ENCODE measurements at regions not wholly inside any gene's neighbourhood (a gene's known extent, or its start where the extent isn't known, plus 50 kb on each side); places are given as distances from the start of the nearest gene placed in this dataset.

GRCh38 chr16:55154956-55155355 is 169.0 kb upstream of the IRX6 start:
- Mint-ChIP-seq H3K27me3 (peaks cover 9 to 20% (median 15%) of the 10 kb centered on the region in 3 donors), H3K4me1 (peaks cover 0 to 3% (median 0%) of the 10 kb centered on the region in 3 donors), H3K4me3 (no peak overlapping the region), H3K27ac (no peak overlapping the region), H3K9me3 (peaks cover 0 to 23% (median 0%) of the 10 kb centered on the region in 7 donors), H3K36me3 (no peaks in the 10 kb centered on the region)
- no peak for DNase-seq
- no peak for ATAC-seq (ENCODE audit: low read depth in 2 of 2)

GRCh38 chr16:55155815-55156214 is 168.2 kb upstream of the IRX6 start:
- Mint-ChIP-seq H3K27me3 (peaks cover 9 to 20% (median 15%) of the 10 kb centered on the region in 3 donors), H3K27ac (no peak overlapping the region), H3K9me3 (peaks cover 0 to 23% (median 0%) of the 10 kb centered on the region in 7 donors), H3K4me1 (peaks cover 0 to 3% (median 0%) of the 10 kb centered on the region in 3 donors), H3K36me3 (no peaks in the 10 kb centered on the region), H3K4me3 (no peak overlapping the region)
- ATAC-seq (ENCODE audit: low read depth in 2 of 2) (no peak), DNase-seq (no peak)

- H3K27me3 Mint-ChIP-seq = peaks cover 0 to 8% (median 0%) of the 10 kb centered on the region in 3 donors
- H3K4me1 Mint-ChIP-seq = no peaks in the 10 kb centered on the region
- no peaks in the 10 kb centered on the region for H3K36me3 Mint-ChIP-seq
- peaks cover 0 to 5% (median 0%) of the 10 kb centered on the region in 7 donors for H3K9me3 Mint-ChIP-seq
- H3K4me3 Mint-ChIP-seq = no peak overlapping the region
- no peak overlapping the region for H3K27ac Mint-ChIP-seq
- DNase-seq (no peak), ATAC-seq (ENCODE audit: low read depth in 2 of 2) (no peak)
Measured at GRCh38 chr16:55169780-55170179, 154.2 kb upstream of the IRX6 start.

- Mint-ChIP-seq H3K9me3 (peaks cover 0 to 8% (median 0%) of the 10 kb centered on the region in 7 donors), H3K27me3 (peaks cover 0 to 4% (median 0%) of the 10 kb centered on the region in 3 donors), H3K4me3 (no peak overlapping the region), H3K4me1 (no peaks in the 10 kb centered on the region), H3K27ac (no peak overlapping the region), H3K36me3 (no peaks in the 10 kb centered on the region)
- DNase-seq (no peak), ATAC-seq (ENCODE audit: low read depth in 2 of 2) (no peak)
Measured at GRCh38 chr16:55171241-55171640, 152.8 kb upstream of the IRX6 start.

- no peak overlapping the region for H3K4me3 Mint-ChIP-seq
- no peak overlapping the region for H3K27ac Mint-ChIP-seq
- DNase-seq = no peak
- H3K36me3 Mint-ChIP-seq = no peaks in the 10 kb centered on the region
- no peaks in the 10 kb centered on the region for H3K27me3 Mint-ChIP-seq
- H3K9me3 Mint-ChIP-seq = peaks cover 0 to 13% (median 2%) of the 10 kb centered on the region in 7 donors
- H3K4me1 Mint-ChIP-seq = no peaks in the 10 kb centered on the region
- ATAC-seq (ENCODE audit: low read depth in 2 of 2) = no peak
Measured at GRCh38 chr16:55175389-55175788, 148.6 kb upstream of the IRX6 start.

GRCh38 chr16:55176901-55177300 is 147.1 kb upstream of the IRX6 start:
- DNase-seq (no peak), ATAC-seq (ENCODE audit: low read depth in 2 of 2) (no peak)
- Mint-ChIP-seq H3K4me1 (no peaks in the 10 kb centered on the region), H3K27me3 (no peaks in the 10 kb centered on the region), H3K36me3 (no peaks in the 10 kb centered on the region), H3K9me3 (peaks cover 0 to 13% (median 2%) of the 10 kb centered on the region in 7 donors), H3K27ac (peak overlapping the region in 1 of 6 donors; percentile 60), H3K4me3 (no peak overlapping the region)

GRCh38 chr16:55179411-55179810 is 144.6 kb upstream of the IRX6 start:
- Mint-ChIP-seq H3K27ac (no peak overlapping the region), H3K4me1 (no peaks in the 10 kb centered on the region), H3K4me3 (no peak overlapping the region), H3K27me3 (peaks cover 3 to 11% (median 6%) of the 10 kb centered on the region in 3 donors), H3K9me3 (peaks cover 0 to 9% (median 2%) of the 10 kb centered on the region in 7 donors), H3K36me3 (no peaks in the 10 kb centered on the region)
- DNase-seq = no peak
- ATAC-seq (ENCODE audit: low read depth in 2 of 2) = no peak

- H3K4me3 Mint-ChIP-seq = no peak overlapping the region
- H3K27me3 Mint-ChIP-seq = peaks cover 3 to 12% (median 9%) of the 10 kb centered on the region in 3 donors
- no peak for ATAC-seq (ENCODE audit: low read depth in 2 of 2)
- DNase-seq = no peak
- no peaks in the 10 kb centered on the region for H3K36me3 Mint-ChIP-seq
- peaks cover 0 to 9% (median 2%) of the 10 kb centered on the region in 7 donors for H3K9me3 Mint-ChIP-seq
- no peaks in the 10 kb centered on the region for H3K4me1 Mint-ChIP-seq
- H3K27ac Mint-ChIP-seq = no peak overlapping the region
Measured at GRCh38 chr16:55179852-55180585, 144.0 kb upstream of the IRX6 start.

GRCh38 chr16:55184052-55184451 is 140.0 kb upstream of the IRX6 start:
- Mint-ChIP-seq H3K36me3 (no peaks in the 10 kb centered on the region), H3K9me3 (peaks cover 0 to 2% (median 0%) of the 10 kb centered on the region in 7 donors), H3K4me3 (no peak overlapping the region), H3K27me3 (peaks cover 3 to 26% (median 17%) of the 10 kb centered on the region in 3 donors), H3K4me1 (no peaks in the 10 kb centered on the region), H3K27ac (peak overlapping the region in 1 of 6 donors; percentile 86)
- no peak for DNase-seq
- ATAC-seq (ENCODE audit: low read depth in 2 of 2) = no peak

GRCh38 chr16:55184619-55185018 is 139.4 kb upstream of the IRX6 start:
- Mint-ChIP-seq H3K27ac (no peak overlapping the region), H3K9me3 (peaks cover 0 to 2% (median 0%) of the 10 kb centered on the region in 7 donors), H3K4me3 (no peak overlapping the region), H3K27me3 (peaks cover 7 to 26% (median 20%) of the 10 kb centered on the region in 3 donors), H3K36me3 (no peaks in the 10 kb centered on the region), H3K4me1 (no peaks in the 10 kb centered on the region)
- no peak for DNase-seq
- no peak for ATAC-seq (ENCODE audit: low read depth in 2 of 2)

GRCh38 chr16:55189224-55189623 is 134.8 kb upstream of the IRX6 start:
- no peak overlapping the region for H3K4me3 Mint-ChIP-seq
- no peak overlapping the region for H3K27ac Mint-ChIP-seq
- H3K27me3 Mint-ChIP-seq = peaks cover 8 to 22% (median 19%) of the 10 kb centered on the region in 3 donors
- peaks cover 0 to 6% (median 1%) of the 10 kb centered on the region in 7 donors for H3K9me3 Mint-ChIP-seq
- DNase-seq (no peak), ATAC-seq (ENCODE audit: low read depth in 2 of 2) (no peak)
- no peaks in the 10 kb centered on the region for H3K36me3 Mint-ChIP-seq
- H3K4me1 Mint-ChIP-seq = no peaks in the 10 kb centered on the region

- Mint-ChIP-seq H3K27me3 (peaks cover 8 to 17% (median 16%) of the 10 kb centered on the region in 3 donors), H3K27ac (no peak overlapping the region), H3K9me3 (peaks cover 0 to 6% (median 1%) of the 10 kb centered on the region in 7 donors), H3K4me3 (no peak overlapping the region), H3K36me3 (no peaks in the 10 kb centered on the region), H3K4me1 (no peaks in the 10 kb centered on the region)
- ATAC-seq (ENCODE audit: low read depth in 2 of 2) (no peak), DNase-seq (no peak)
Measured at GRCh38 chr16:55189682-55190636, 134.0 kb upstream of the IRX6 start.

GRCh38 chr16:55192734-55193133 is 131.3 kb upstream of the IRX6 start:
- H3K9me3 Mint-ChIP-seq = peaks cover 0 to 10% (median 1%) of the 10 kb centered on the region in 7 donors
- H3K36me3 Mint-ChIP-seq = no peaks in the 10 kb centered on the region
- H3K27me3 Mint-ChIP-seq = peaks cover 0 to 11% (median 8%) of the 10 kb centered on the region in 3 donors
- no peak overlapping the region for H3K4me3 Mint-ChIP-seq
- no peaks in the 10 kb centered on the region for H3K4me1 Mint-ChIP-seq
- no peak for ATAC-seq (ENCODE audit: low read depth in 2 of 2)
- H3K27ac Mint-ChIP-seq = no peak overlapping the region
- no peak for DNase-seq

Measured in naive B cell (primary cell).